ENCODE measurements at regions not wholly inside any gene's neighbourhood (a gene's known extent, or its start where the extent isn't known, plus 50 kb on each side); places are given as distances from the start of the nearest gene placed in this dataset.

GRCh38 chr4:34221986-34222385, 2022.3 kb downstream of the ARAP2 start:
- CTCF ChIA-PET, result no interaction called here
- Mint-ChIP-seq H3K4me3 (no peak overlapping the region), H3K4me1 (no peaks in the 10 kb centered on the region), H3K27me3 (no peaks in the 10 kb centered on the region), H3K9me3 (peaks cover 9% of the 10 kb centered on the region), H3K36me3 (ENCODE audit: low read depth) (no peaks in the 10 kb centered on the region), H3K27ac (no peak overlapping the region)
- DNase-seq (no peak), ATAC-seq (ENCODE audit: low read depth) (no peak)
- TF ChIP-seq, protein P1, sequence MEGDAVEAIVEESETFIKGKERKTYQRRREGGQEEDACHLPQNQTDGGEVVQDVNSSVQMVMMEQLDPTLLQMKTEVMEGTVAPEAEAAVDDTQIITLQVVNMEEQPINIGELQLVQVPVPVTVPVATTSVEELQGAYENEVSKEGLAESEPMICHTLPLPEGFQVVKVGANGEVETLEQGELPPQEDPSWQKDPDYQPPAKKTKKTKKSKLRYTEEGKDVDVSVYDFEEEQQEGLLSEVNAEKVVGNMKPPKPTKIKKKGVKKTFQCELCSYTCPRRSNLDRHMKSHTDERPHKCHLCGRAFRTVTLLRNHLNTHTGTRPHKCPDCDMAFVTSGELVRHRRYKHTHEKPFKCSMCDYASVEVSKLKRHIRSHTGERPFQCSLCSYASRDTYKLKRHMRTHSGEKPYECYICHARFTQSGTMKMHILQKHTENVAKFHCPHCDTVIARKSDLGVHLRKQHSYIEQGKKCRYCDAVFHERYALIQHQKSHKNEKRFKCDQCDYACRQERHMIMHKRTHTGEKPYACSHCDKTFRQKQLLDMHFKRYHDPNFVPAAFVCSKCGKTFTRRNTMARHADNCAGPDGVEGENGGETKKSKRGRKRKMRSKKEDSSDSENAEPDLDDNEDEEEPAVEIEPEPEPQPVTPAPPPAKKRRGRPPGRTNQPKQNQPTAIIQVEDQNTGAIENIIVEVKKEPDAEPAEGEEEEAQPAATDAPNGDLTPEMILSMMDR (IDR thresholded peaks at IDR 0.05), result no peak
- POLR2A ChIA-PET, result no interaction called here
- intact Hi-C loops (cut with micrococcal nuclease), result no loop called here

DNA sequence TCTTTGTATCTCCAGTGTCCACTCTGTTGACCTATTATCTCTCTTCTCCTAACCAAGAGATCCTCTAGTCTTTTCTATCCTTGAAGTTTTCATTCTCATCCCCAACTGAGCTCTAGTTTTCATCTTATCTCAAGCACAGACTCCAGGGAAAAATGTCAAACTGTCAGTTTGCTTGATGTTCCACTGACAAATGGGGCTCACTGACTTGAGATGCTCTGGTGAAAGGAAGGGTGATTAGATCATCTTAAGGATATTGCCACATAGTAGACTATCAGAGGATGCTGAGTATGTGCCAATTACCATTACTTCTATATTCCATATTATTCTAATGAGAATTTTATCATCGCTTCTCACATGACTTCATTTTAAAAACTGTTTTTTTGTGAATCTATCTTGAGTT, 2008.2 kb downstream of the ARAP2 start:
- DNase-seq (no peak), ATAC-seq (ENCODE audit: low read depth) (no peak)
- Mint-ChIP-seq H3K4me1 (no peaks in the 10 kb centered on the region), H3K36me3 (ENCODE audit: low read depth) (no peaks in the 10 kb centered on the region), H3K4me3 (no peak overlapping the region), H3K9me3 (no peaks in the 10 kb centered on the region), H3K27ac (no peak overlapping the region), H3K27me3 (no peaks in the 10 kb centered on the region)
- POLR2A ChIA-PET, result no interaction called here
- intact Hi-C loops (cut with micrococcal nuclease), result no loop called here
- TF ChIP-seq, protein P1 (IDR thresholded peaks at IDR 0.05), result no peak
- CTCF ChIA-PET, result no interaction called here

- H3K27me3 Mint-ChIP-seq, result no peaks in the 10 kb centered on the region
- intact Hi-C loops (cut with micrococcal nuclease), result no loop called here
- peaks cover 2% of the 10 kb centered on the region for H3K9me3 Mint-ChIP-seq
- CTCF ChIA-PET, result no interaction called here
- no peaks in the 10 kb centered on the region for H3K36me3 Mint-ChIP-seq (ENCODE audit: low read depth)
- H3K27ac Mint-ChIP-seq, result no peak overlapping the region
- ATAC-seq (ENCODE audit: low read depth) (no peak), DNase-seq (no peak)
- H3K4me3 Mint-ChIP-seq, result no peak overlapping the region
- POLR2A ChIA-PET, result no interaction called here
- TF ChIP-seq, protein P1 (IDR thresholded peaks at IDR 0.05), result no peak
- no peaks in the 10 kb centered on the region for H3K4me1 Mint-ChIP-seq
These were observed 1999.0 kb downstream of the ARAP2 start for GRCh38 chr4:34245276-34245675.

DNA sequence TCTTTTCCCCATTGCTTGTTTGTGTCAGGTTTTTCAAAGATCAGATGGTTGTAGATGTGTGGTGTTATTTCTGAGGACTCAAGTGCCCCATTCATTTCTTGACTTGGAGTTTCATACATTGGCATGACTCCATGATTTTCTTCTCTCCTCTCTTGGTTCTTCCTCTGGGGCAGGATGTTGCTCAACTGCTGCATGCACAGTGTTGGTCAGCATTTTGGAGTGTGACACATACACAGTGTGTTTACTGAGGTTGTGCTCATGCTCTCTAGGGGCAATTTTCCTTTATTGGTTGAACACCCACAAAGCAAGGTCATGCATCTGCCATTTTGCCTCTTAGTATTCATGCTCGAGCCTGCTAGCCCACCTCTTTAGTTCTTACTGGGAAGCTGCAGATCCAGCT, 1993.8 kb downstream of the ARAP2 start:
- no peaks in the 10 kb centered on the region for H3K27me3 Mint-ChIP-seq
- no peak overlapping the region for H3K27ac Mint-ChIP-seq
- ChIA-PET POLR2A (no interaction called here), CTCF (no interaction called here)
- ATAC-seq (ENCODE audit: low read depth), result no peak
- TF ChIP-seq, protein P1 (IDR thresholded peaks at IDR 0.05), result no peak
- H3K36me3 Mint-ChIP-seq (ENCODE audit: low read depth), result no peaks in the 10 kb centered on the region
- intact Hi-C loops (cut with micrococcal nuclease), result no loop called here
- peaks cover 10% of the 10 kb centered on the region for H3K9me3 Mint-ChIP-seq
- no peak overlapping the region for H3K4me3 Mint-ChIP-seq
- H3K4me1 Mint-ChIP-seq, result no peaks in the 10 kb centered on the region
- no peak for DNase-seq

GRCh38 chr4:34253239-34253638, 1991.1 kb downstream of the ARAP2 start:
- intact Hi-C loops (cut with micrococcal nuclease), result no loop called here
- POLR2A ChIA-PET, result no interaction called here
- H3K27me3 Mint-ChIP-seq, result no peaks in the 10 kb centered on the region
- DNase-seq (no peak), ATAC-seq (ENCODE audit: low read depth) (no peak)
- no peaks in the 10 kb centered on the region for H3K36me3 Mint-ChIP-seq (ENCODE audit: low read depth)
- peaks cover 8% of the 10 kb centered on the region for H3K9me3 Mint-ChIP-seq
- H3K27ac Mint-ChIP-seq, result no peak overlapping the region
- no peak overlapping the region for H3K4me3 Mint-ChIP-seq
- TF ChIP-seq, protein P1 (IDR thresholded peaks at IDR 0.05), result no peak
- H3K4me1 Mint-ChIP-seq, result no peaks in the 10 kb centered on the region
- CTCF ChIA-PET, result no interaction called here

Measured in activated B cell treated with CpG ODN at 0.5 μM for 24 hours (primary cell).